Prostate gland (tissue), 2 donors: ENCODE measurements at regions not wholly inside any gene's neighbourhood (a gene's known extent, or its start where the extent isn't known, plus 50 kb on each side); places are given as distances from the start of the nearest gene placed in this dataset.

Source experiments
- CTCF ChIP-seq, 4 experiments: fragments of 200-600 bp in 2 of 4; fragments of 450-650 bp in 2 of 4; sonication (generic) in 2 of 4; IDR thresholded peaks; 1 replicate in 3 of 4; 2 replicates in 1 of 4; pipeline ENCODE4 v1.5.1; 2016 to 2019; ENCODE audit warnings: antibody characterized with exemption in 4 of 4, mild to moderate bottlenecking in 2 of 4, moderate library complexity in 2 of 4
- POLR2AphosphoS5 ChIP-seq: sonication (generic); formaldehyde crosslinking; IDR thresholded peaks from one replicate; pipeline ENCODE4 v1.6.1; 2017; ENCODE audit warnings: antibody characterized with exemption

DNA sequence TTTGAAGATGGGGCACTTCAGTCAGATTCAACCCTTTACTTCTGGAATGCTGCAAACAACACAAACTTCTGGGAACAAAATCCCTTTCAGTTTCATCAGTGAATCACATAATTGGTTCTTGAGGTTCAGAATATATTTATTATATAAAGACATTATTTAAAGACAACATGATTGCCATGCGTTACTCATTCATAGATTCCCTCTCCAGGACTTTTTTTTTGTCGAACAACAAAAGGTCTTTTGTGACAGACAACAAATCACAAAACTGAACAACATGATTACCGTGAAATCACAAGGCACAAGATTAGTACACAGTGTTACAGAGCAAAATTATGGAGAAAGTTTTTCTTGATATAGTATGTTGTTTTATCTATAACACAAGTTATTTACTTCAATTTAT is 1815.0 kb downstream of the NCAM2 start:
- TF ChIP-seq POLR2AphosphoS5 (no peak), CTCF (IDR thresholded peaks at IDR 0.05) (no peak)
